WTC11 (cell line): ENCODE measurements at regions not wholly inside any gene's neighbourhood (a gene's known extent, or its start where the extent isn't known, plus 50 kb on each side); places are given as distances from the start of the nearest gene placed in this dataset.
"Not testable (repeated sequence)": the region's sequence is repeated elsewhere in the genome, so short reads cannot be mapped to it uniquely, and the experiment has no call there.

ENCODE experiments used
- ATAC-seq: fragments of 200-7000 bp; cut with Tn5 transposase; 2 replicates; pipeline ENCODE4 v1.10.0; 2021; ENCODE audit warnings: mild to moderate bottlenecking, moderate library complexity
- CTCF ChIA-PET: fragments of 300-600 bp; sonication (Branson Sonifier 250); formaldehyde crosslinking; loops from one replicate; lab custom pipeline; 2021; ENCODE audit warnings: antibody characterized with exemption; lab: Charles Lee
- POLR2A ChIA-PET: fragments of 350-600 bp; sonication (Branson Sonifier 250); formaldehyde crosslinking; loops from one replicate; lab custom pipeline; 2021; ENCODE audit warnings: antibody characterized with exemption; lab: Charles Lee
- DNase-seq: peaks from one replicate; pipeline ENCODE4 v3.0.0; 2021; ENCODE audit warnings: low spot score
- H3K27ac Mint-ChIP-seq: 2 replicates; pipeline ENCODE4 v1.8.0; 2021; ENCODE audit warnings: mixed read lengths
- H3K27me3 Mint-ChIP-seq: 2 replicates; pipeline ENCODE4 v1.8.0; 2021; ENCODE audit warnings: low read depth, mild to moderate bottlenecking, moderate library complexity, mixed read lengths
- H3K36me3 Mint-ChIP-seq: 2 replicates; pipeline ENCODE4 v1.8.0; 2021; ENCODE audit warnings: mixed read lengths
- H3K4me1 Mint-ChIP-seq: 2 replicates; pipeline ENCODE4 v1.8.0; 2022; ENCODE audit warnings: mixed read lengths
- H3K4me3 Mint-ChIP-seq: 2 replicates; pipeline ENCODE4 v1.8.0; 2021; ENCODE audit warnings: mild to moderate bottlenecking, moderate library complexity, mixed read lengths
- H3K9me3 Mint-ChIP-seq: 2 replicates; pipeline ENCODE4 v1.8.0; 2021; ENCODE audit warnings: mixed read lengths
- CBFB ChIP-seq: sonication (generic); formaldehyde crosslinking; IDR thresholded peaks from 2 replicates; pipeline ENCODE4 v1.8.1; 2022; ENCODE audit warnings: mild to moderate bottlenecking, low read depth, missing genetic modification reagents
- CDX4 ChIP-seq: fragments of 250-450 bp; sonication (Bioruptor Pico); IDR thresholded peaks from 2 replicates; pipeline ENCODE4 v1.9.0; 2021; ENCODE audit warnings: moderate library complexity, mild to moderate bottlenecking, inconsistent platforms, borderline replicate concordance
- CTCF ChIP-seq: fragments of 200-600 bp; IDR thresholded peaks from 2 replicates; pipeline ENCODE4 v1.8.0; 2022; ENCODE audit warnings: antibody characterized with exemption
- E2F4 ChIP-seq: sonication (generic); formaldehyde crosslinking; IDR thresholded peaks from 2 replicates; pipeline ENCODE4 v1.8.1; 2022; ENCODE audit warnings: low read depth, mild to moderate bottlenecking, moderate library complexity, missing genetic modification reagents, borderline replicate concordance
- EMX1 ChIP-seq: fragments of 250-450 bp; sonication (Bioruptor Pico); IDR thresholded peaks from 2 replicates; pipeline ENCODE4 v1.8.0; 2021; ENCODE audit warnings: mild to moderate bottlenecking
- HMGXB4 ChIP-seq: sonication (generic); formaldehyde crosslinking; IDR thresholded peaks from 2 replicates; pipeline ENCODE4 v1.8.1; 2023; ENCODE audit warnings: mild to moderate bottlenecking, moderate library complexity, missing genetic modification reagents
- IRF1 ChIP-seq: sonication (generic); formaldehyde crosslinking; IDR thresholded peaks from 2 replicates; pipeline ENCODE4 v1.8.0; 2023; ENCODE audit warnings: missing genetic modification reagents
- PREB ChIP-seq: sonication (generic); formaldehyde crosslinking; IDR thresholded peaks from 2 replicates; pipeline ENCODE4 v1.8.1; 2022; ENCODE audit warnings: mild to moderate bottlenecking, missing genetic modification reagents, moderate library complexity, borderline replicate concordance
- USF1 ChIP-seq: sonication (generic); formaldehyde crosslinking; IDR thresholded peaks from 2 replicates; pipeline ENCODE4 v1.8.0; 2022; ENCODE audit warnings: mild to moderate bottlenecking, missing genetic modification reagents
- ZMAT4 ChIP-seq: fragments of 250-450 bp; sonication (Bioruptor Pico); IDR thresholded peaks from 2 replicates; pipeline ENCODE4 v1.9.0; 2021; ENCODE audit warnings: mild to moderate bottlenecking
- ZNF232 ChIP-seq: sonication (generic); formaldehyde crosslinking; IDR thresholded peaks from 2 replicates; pipeline ENCODE4 v1.8.0; 2022; ENCODE audit warnings: mild to moderate bottlenecking, missing genetic modification reagents
- ZNF512 ChIP-seq: sonication (generic); formaldehyde crosslinking; IDR thresholded peaks from 2 replicates; pipeline ENCODE4 v1.8.1; 2022; ENCODE audit warnings: missing genetic modification reagents, borderline replicate concordance

GRCh38 chr18:68164909-68165308, 550.0 kb downstream of the TMX3 start (continued):
- no peak for TF ChIP-seq ZMAT4 (CRISPR knock-in tag)
- no peak for TF ChIP-seq CBFB (CRISPR knock-in tag)
- TF ChIP-seq E2F4: no peak
- no peak for TF ChIP-seq PREB (CRISPR knock-in tag)
- no peak for TF ChIP-seq CDX4 (CRISPR knock-in tag)
- no peak for TF ChIP-seq HMGXB4 (CRISPR knock-in tag)
- no peak for TF ChIP-seq IRF1 (CRISPR knock-in tag)
- no peak for TF ChIP-seq ZNF512 (CRISPR knock-in tag)
- no peak for TF ChIP-seq ZNF232 (CRISPR knock-in tag)

GRCh38 chr18:68153821-68154220, 561.1 kb downstream of the TMX3 start:
- DNase-seq, H3K4me3 Mint-ChIP-seq, H3K4me1 Mint-ChIP-seq, POLR2A ChIA-PET, H3K27ac Mint-ChIP-seq, ATAC-seq, H3K36me3 Mint-ChIP-seq, H3K27me3 Mint-ChIP-seq, CTCF ChIA-PET: not testable (repeated sequence)
- peaks cover 19% of the 10 kb centered on the region for H3K9me3 Mint-ChIP-seq

GRCh38 chr18:68152770-68153169, 562.1 kb downstream of the TMX3 start:
- DNase-seq: peak; percentile 73
- POLR2A ChIA-PET: no interaction called here
- peaks cover 16% of the 10 kb centered on the region for H3K9me3 Mint-ChIP-seq

More at GRCh38 chr18:68152770-68153169, 562.1 kb downstream of the TMX3 start:
- peaks cover 5% of the 10 kb centered on the region for H3K4me1 Mint-ChIP-seq
- CTCF ChIA-PET: interaction anchor here (0.6 to 1.8 kb wide), 9 partner anchors 20 to 637 kb away, joined by 3 to 17 read pairs (median 4); partner anchors contain the start of gene DSEL
- H3K27me3 Mint-ChIP-seq: no peaks in the 10 kb centered on the region
- H3K36me3 Mint-ChIP-seq: no peaks in the 10 kb centered on the region
- H3K4me3 Mint-ChIP-seq: no peak overlapping the region
- no peak overlapping the region for H3K27ac Mint-ChIP-seq
- peak; percentile 99 for ATAC-seq
- TF ChIP-seq EMX1: peak; percentile 75
- TF ChIP-seq USF1: no peak
- 0 out of 2 replicates have a peak, but pooled peaks have one; percentile 18 for TF ChIP-seq CTCF
